ENCODE measurements at regions not wholly inside any gene's neighbourhood (a gene's known extent, or its start where the extent isn't known, plus 50 kb on each side); places are given as distances from the start of the nearest gene placed in this dataset.
"Not testable (repeated sequence)": the region's sequence is repeated elsewhere in the genome, so short reads cannot be mapped to it uniquely, and the experiment has no call there.

DNA sequence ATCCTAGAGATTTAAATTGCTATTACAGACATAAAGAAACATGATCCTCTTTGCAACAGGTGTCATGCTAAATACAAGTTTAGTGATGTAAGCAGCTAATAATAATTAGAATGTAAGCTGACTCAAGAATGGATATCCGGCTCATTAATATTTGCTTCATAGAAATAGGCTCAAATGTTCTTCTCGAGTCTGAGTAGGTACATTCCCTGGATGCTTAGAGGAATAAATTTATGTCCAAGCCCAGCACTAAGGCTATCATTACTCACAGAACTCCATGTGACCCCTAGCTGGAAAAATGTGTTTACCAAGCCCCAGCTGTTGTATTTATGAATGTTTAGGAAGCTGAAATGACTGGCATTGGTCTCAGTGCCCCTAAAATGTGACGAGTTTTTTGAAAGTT, 87.6 kb upstream of the TSPAN7 start:
- DNase-seq: no peak

DNA sequence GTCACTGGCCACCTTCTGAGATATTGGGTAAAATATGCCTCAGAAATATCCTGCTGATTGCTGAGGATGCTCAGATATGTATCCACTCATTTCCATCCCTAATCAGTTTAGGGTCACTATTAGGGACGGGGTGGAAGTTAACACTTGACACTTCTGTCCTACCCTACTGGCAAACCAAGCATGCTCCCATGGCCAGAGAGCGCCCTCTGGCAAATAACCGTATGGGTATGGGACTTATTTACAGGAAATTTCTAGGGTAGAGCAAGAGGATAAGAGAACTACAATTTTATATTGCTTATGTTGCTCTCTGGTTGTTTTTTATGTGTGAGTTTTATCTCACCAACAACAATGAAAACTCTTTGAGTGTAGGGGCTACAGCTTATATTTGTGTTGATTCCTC, 86.8 kb upstream of the TSPAN7 start:
- no peak for DNase-seq

DNA sequence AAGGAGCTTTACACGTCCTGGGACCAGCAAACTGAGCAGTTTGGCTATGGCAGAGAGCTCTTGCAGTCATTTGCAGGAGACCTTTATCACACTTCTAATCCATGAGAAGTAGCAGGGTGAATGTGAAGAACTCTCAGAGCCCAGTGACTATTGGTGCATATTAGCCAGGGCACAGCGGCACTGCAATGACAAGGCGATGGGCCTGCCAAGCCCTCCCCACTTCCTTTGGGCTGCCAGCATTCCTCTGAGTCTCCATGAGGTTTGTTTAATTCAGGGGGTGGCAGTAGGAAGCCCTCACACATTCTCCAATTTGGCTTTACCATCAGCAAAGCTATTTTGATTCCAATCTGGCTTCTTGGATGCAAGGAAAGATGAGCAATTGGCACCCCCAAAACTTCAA, 79.2 kb upstream of the TSPAN7 start:
- no peak for DNase-seq

DNA sequence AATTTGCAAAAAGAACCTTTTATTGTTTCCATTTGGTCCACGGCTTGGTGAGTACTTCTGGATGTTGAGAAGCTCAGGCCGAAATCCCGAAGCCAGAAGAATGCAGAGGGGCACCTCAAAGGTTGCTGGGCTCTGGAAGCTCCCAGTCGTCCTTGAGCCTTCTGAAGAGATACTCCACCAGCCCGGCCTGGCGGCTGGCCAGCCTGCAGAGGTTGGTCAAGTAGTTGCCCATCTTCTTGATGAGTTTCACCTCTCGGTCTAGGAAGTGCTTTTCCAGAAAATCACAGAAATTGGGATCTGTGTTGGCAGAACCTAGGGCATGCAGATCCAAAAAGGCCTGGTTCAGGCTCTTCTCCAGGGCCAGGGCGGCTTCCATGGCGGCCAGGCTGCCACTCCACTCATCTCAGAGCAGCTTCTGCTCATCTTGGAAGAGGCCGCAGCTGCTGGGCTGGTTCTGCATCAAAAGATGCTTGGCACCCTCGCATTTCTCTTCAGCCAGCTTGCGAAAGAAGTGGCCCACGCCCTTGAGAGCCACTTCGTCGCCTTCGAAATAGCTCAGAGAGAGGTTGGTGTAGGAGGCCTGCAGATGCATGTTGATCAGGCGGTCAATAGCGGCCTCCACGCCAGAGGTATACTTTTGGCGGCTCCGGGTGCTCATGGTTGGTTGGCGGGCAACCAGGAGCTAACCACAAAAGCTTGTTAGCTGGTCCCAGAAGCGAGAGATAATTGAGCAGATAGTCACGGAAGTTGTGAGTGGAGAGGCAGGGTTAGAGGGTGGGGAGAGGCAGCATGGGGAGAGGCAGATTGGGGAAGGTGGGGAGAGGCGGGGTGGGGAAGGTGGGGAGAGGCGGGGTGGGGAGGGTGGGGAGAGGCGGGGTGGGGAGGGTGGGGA, 76.5 kb upstream of the TSPAN7 start:
- no peak for DNase-seq

DNA sequence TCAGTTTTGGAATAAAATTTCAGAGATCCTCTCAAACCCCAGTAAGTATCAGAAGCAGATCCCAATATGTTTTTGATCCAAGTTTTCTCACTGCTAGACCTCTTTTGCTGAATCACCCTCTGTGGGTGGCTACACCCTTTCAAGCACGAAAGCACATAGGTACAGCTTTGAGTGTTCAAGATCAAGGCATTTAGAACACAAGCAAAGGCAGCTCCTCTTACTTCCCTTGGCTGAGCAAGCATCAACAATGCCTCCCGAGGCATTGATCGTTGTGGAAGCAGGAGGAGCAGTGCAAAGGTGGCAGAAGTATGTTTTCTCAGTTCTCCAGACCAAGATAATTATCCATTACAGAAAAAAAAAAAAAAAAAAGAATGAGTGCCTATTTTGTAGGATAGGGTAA, 72.0 kb upstream of the TSPAN7 start:
- no peak for DNase-seq

DNA sequence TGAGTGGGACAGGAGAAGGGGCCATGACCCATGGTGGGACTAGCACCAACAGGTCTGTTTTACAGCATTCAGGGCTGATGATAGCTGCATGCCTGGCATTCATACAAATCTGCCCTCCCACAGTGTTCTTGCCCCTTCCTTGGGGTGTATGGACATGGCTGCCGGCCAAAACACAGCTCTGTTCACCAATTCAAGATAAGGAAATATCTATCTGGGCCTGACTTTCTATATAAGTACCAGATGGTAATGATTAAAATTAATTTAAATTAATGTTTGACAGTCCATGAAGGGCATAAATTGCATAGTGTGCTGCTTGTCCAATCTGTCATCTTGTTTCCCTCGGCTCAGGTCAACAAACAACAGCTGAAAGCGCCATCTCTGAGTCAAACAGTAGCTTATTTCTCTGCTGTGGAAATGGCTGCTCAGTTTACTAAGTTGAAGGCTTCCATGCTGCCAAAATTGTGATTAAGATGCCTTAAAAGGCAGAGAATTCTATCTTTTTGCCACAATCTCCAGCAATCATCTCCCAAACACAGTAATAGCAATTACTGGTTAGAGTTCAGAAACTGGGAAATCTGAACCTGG, 67.0 kb upstream of the TSPAN7 start:
- DNase-seq: peak; percentile 92

DNA sequence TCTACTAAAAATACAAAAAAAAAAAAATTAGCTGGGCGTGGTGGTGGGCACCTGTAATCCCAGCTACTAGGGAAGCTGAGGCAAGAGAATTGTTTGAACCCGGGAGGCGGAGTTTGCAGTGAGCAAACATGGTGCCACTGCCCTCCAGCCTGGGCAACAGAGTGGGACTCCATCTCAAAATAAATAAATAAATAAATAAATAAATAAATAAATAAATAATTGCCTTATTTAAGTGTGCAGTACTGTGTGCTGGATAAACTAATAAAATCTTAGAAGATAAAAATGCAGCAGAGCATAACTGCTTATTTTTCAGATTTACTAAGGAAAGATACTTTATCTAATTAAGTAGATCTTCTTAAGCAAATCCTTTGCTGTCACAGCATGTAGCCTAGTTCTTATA, 61.7 kb upstream of the TSPAN7 start:
- not testable (repeated sequence) for DNase-seq

DNA sequence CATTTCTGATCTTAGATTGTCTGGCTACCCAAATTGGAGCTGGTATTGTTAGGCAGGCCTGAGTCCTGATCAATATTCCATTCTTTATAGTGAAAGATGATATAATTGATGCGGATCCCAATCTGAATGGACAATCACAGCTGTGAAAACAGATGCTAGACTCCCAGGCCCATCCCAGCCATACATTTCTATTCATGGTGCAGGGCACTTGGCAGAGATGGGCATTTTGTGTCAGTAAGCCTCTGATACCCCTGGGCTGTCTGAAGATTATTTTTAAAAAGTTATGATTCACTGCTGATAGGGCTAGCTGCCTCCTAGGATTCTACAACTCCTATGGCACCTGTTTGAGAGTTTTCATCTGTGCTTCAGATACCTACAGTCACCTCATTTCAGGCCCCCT, 61.2 kb upstream of the TSPAN7 start:
- DNase-seq: no peak

DNA sequence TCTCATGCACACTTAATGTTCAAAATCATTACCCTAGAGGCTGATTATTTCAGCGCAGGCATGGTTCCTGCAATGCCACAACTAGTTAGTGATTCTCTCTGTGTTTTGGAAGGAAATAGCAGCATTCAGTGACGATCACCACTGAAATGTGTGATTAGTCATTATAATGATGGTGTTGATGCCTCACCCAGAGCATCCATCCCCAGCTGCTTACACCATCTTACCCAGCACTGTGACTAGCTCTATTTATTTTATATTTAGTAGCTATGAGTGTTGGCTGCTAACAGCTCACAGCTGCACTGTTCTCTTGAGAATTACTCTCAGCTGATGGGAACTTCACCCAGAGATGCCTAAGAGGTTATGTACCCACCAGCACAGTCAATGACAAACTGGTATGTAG, 60.5 kb upstream of the TSPAN7 start:
- DNase-seq: no peak

DNA sequence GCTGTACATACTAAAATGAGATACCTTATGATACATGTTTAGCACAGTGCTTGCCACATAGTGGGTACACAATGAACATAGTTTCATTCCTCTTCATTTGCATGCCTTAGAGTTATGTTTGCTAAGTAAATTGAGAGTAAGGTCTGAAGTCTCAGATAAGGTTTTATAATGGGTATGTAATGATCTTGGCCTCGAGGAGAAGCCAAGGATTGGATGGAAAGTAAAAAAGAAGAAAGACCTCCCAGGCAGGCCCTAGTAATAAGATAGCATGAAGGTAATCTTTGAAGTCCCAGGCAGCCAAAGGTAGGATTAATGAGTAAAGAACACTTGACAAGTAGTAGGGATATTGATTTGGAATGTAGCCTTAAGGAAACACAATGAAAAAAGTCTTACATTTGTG, 55.8 kb upstream of the TSPAN7 start:
- DNase-seq: no peak
